OCI-LY7 (cell line): ENCODE measurements at regions not wholly inside any gene's neighbourhood (a gene's known extent, or its start where the extent isn't known, plus 50 kb on each side); places are given as distances from the start of the nearest gene placed in this dataset.

Experiments used
- BruUV-seq: library from RNA; stranded (reverse); fragments of 400-500 nt; replicated peaks from 2 replicates; lab custom pipeline; 2021; lab: Mats Ljungman, UMichigan
- CTCF ChIA-PET: fragments of 300-600 bp; sonication (Branson Sonifier 250); formaldehyde crosslinking; loops from one replicate; lab custom pipeline; 2022; ENCODE audit warnings: antibody characterized with exemption; ENCODE audit not compliant: unreplicated experiment; lab: Charles Lee
- POLR2A ChIA-PET: fragments of 300-600 bp; sonication (Branson Sonifier 250); formaldehyde crosslinking; loops from one replicate; lab custom pipeline; 2022; ENCODE audit warnings: antibody characterized with exemption; lab: Charles Lee
- DNase-seq: peaks from one replicate; pipeline ENCODE4 v3.0.0-alpha.2; 2015; ENCODE audit warnings: low spot score
- H2AFZ ChIP-seq: fragments of 200-600 bp; sonication (generic), shearing (Covaris generic); 2 replicates; pipeline ENCODE4 v1.6.1; 2014; ENCODE audit warnings: mild to moderate bottlenecking, antibody characterized with exemption, low read length, moderate library complexity
- H3K27ac ChIP-seq: fragments of 200-600 bp; sonication (generic); 2 replicates; pipeline ENCODE4 v1.5.1; 2014; ENCODE audit warnings: mixed run types, low read depth, mild to moderate bottlenecking, moderate library complexity, low read length, inconsistent platforms; ENCODE audit not compliant: poor library complexity, severe bottlenecking
- H3K36me3 ChIP-seq: fragments of 200-600 bp; sonication (generic); 2 replicates; pipeline ENCODE4 v1.6.1; 2014; ENCODE audit warnings: mild to moderate bottlenecking, antibody characterized with exemption, low read length, moderate library complexity, mixed read lengths; ENCODE audit not compliant: insufficient read depth
- H3K4me1 ChIP-seq: fragments of 200-600 bp; sonication (generic); 2 replicates; pipeline ENCODE4 v1.5.1; 2014; ENCODE audit warnings: mild to moderate bottlenecking, low read length; ENCODE audit not compliant: insufficient read depth, poor library complexity, severe bottlenecking
- H3K4me2 ChIP-seq: fragments of 200-600 bp; sonication (generic); 2 replicates; pipeline ENCODE4 v1.6.1; 2014; ENCODE audit warnings: mild to moderate bottlenecking, low read length
- H3K4me3 ChIP-seq: fragments of 200-600 bp; sonication (generic); 2 replicates; pipeline ENCODE4 v1.5.1; 2014; ENCODE audit warnings: mild to moderate bottlenecking, low read depth, low read length; ENCODE audit not compliant: poor library complexity, severe bottlenecking
- H3K79me2 ChIP-seq: fragments of 200-600 bp; sonication (generic); 2 replicates; pipeline ENCODE4 v1.6.1; 2016; ENCODE audit warnings: low read depth, mild to moderate bottlenecking, low read length, moderate library complexity, mixed read lengths; ENCODE audit not compliant: insufficient read depth
- H3K9me2 ChIP-seq: fragments of 200-600 bp; sonication (generic); 2 replicates; pipeline ENCODE4 v1.6.1; 2016; ENCODE audit warnings: mild to moderate bottlenecking, low read length, mixed read lengths; ENCODE audit not compliant: insufficient read depth
- H3K9me3 ChIP-seq: fragments of 200-600 bp; sonication (generic); 2 replicates; pipeline ENCODE4 v1.6.1; 2014; ENCODE audit warnings: mild to moderate bottlenecking, mixed run types, low read length, mixed read lengths
- H4K20me1 ChIP-seq: fragments of 200-600 bp; sonication (generic); 2 replicates; pipeline ENCODE4 v1.6.1; 2014; ENCODE audit warnings: mild to moderate bottlenecking, antibody characterized with exemption, low read length, moderate library complexity, mixed read lengths; ENCODE audit not compliant: insufficient read depth
- EZH2phosphoT487 ChIP-seq: fragments of 200-600 bp; sonication (generic); IDR thresholded peaks from 2 replicates; pipeline ENCODE4 v1.6.1; 2018; ENCODE audit warnings: low read depth, borderline replicate concordance, mild to moderate bottlenecking, mixed run types, antibody characterized with exemption, low read length, moderate library complexity, mixed read lengths
- intact Hi-C: fragments of 100-400 bp; cut with micrococcal nuclease; formaldehyde crosslinking; loops from one replicate; pipeline ENCODE4 v1.10.0; 2022; ENCODE audit not compliant: unreplicated experiment
- TF ChIP-seq, protein P1 (sequence below): fragments of 200-600 bp; sonication (generic); conservative IDR thresholded peaks from 2 replicates; pipeline ENCODE4 v1.5.1; 2014; ENCODE audit warnings: mild to moderate bottlenecking, antibody characterized with exemption, low read length, moderate library complexity, mixed read lengths

DNA sequence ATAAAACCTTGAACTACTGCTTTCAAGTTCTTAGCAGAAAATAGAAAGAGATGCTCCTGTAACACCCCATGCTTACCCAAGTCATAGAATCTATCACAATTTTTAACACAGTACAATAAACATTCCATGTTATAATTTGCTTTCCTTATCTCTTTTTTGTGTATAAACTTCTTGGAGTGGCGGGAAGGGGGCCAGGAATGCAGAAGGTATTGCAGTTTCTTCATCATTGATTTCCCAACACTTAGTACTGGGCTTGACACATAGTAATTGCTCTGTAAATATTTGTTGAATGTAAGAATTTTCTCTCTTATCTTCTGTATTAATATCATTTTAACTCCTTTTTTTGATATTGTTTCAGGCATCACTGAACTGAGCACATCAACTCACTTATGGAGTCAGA, 535.8 kb downstream of the KCTD12 start:
- no peaks in the 10 kb centered on the region for H4K20me1 ChIP-seq
- TF ChIP-seq, protein P1, sequence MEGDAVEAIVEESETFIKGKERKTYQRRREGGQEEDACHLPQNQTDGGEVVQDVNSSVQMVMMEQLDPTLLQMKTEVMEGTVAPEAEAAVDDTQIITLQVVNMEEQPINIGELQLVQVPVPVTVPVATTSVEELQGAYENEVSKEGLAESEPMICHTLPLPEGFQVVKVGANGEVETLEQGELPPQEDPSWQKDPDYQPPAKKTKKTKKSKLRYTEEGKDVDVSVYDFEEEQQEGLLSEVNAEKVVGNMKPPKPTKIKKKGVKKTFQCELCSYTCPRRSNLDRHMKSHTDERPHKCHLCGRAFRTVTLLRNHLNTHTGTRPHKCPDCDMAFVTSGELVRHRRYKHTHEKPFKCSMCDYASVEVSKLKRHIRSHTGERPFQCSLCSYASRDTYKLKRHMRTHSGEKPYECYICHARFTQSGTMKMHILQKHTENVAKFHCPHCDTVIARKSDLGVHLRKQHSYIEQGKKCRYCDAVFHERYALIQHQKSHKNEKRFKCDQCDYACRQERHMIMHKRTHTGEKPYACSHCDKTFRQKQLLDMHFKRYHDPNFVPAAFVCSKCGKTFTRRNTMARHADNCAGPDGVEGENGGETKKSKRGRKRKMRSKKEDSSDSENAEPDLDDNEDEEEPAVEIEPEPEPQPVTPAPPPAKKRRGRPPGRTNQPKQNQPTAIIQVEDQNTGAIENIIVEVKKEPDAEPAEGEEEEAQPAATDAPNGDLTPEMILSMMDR = no peak
- TF ChIP-seq EZH2phosphoT487 = no peak
- no peaks in the 10 kb centered on the region for H3K79me2 ChIP-seq
- BruUV-seq = no TSS peak
- no peaks in the 10 kb centered on the region for H3K36me3 ChIP-seq
- no peaks in the 10 kb centered on the region for H3K4me1 ChIP-seq
- H3K27ac ChIP-seq = no peak overlapping the region
- no peaks in the 10 kb centered on the region for H3K9me3 ChIP-seq
- POLR2A ChIA-PET = no interaction called here
- H3K4me2 ChIP-seq = no peak overlapping the region
- no peaks in the 10 kb centered on the region for H3K9me2 ChIP-seq
- intact Hi-C loops = no loop called here
- no peak overlapping the region for H3K4me3 ChIP-seq
- CTCF ChIA-PET = no interaction called here
- no peak for DNase-seq
- H2AFZ ChIP-seq = no peak overlapping the region

DNA sequence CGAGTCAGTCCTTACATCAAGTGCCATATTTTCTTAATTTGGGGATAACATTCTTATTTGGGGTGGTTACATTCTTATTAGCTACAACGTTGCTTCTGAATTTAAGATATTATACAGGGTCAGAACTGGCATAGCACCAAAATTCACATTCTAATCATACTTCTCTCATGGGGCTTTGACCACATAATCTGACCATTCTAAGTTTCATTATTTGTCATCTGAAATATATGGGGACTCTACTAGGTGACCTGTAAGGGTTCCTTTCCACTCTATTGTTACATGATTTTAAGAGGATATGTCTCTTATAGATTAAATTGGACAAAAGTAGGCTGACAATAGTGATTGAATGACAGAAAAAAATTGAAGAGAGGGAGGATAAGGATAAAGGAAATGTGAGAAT, 536.5 kb downstream of the KCTD12 start:
- Histone ChIP-seq H3K9me3 (no peaks in the 10 kb centered on the region), H3K27ac (no peak overlapping the region), H4K20me1 (no peaks in the 10 kb centered on the region), H3K79me2 (no peaks in the 10 kb centered on the region), H3K9me2 (no peaks in the 10 kb centered on the region), H3K36me3 (no peaks in the 10 kb centered on the region), H3K4me3 (no peak overlapping the region), H3K4me1 (no peaks in the 10 kb centered on the region), H3K4me2 (no peak overlapping the region), H2AFZ (no peak overlapping the region)
- ChIA-PET CTCF (no interaction called here), POLR2A (interaction anchor here (0.6 to 1.4 kb wide), 2 partner anchors 10 to 22 kb away, joined by 6 read pairs; no protein-coding TSS in a partner anchor)
- TF ChIP-seq, protein P1 = no peak
- no peak for TF ChIP-seq EZH2phosphoT487
- no TSS peak for BruUV-seq
- intact Hi-C loops = no loop called here
- DNase-seq = no peak

DNA sequence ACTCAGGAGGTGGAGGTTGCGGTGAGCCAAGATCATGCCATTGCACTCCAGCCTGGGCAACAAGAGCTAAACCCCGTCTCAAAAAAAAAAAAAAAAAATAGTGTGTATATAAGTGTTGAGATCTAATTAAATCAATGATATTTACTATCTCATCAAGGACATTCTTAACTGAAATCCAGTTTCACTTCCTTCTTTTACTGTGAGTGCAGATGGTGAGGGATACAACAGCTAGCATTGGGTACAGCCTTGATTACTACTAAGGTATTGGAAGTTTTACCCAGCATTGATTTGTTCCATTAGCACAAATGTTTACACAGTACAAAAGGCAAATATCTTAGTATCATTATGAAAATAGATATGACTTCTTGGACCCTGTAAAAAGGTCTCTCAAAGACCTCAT, 546.6 kb downstream of the KCTD12 start:
- CTCF ChIA-PET = interaction anchor here (0.7 kb wide), 1 partner anchor 27 kb away, joined by 4 read pairs; no protein-coding TSS in a partner anchor
- intact Hi-C loops = no loop called here
- Histone ChIP-seq H3K4me2 (peak overlapping the region; percentile 42), H3K36me3 (no peaks in the 10 kb centered on the region), H2AFZ (peak overlapping the region; percentile 70), H3K4me1 (peaks cover 37% of the 10 kb centered on the region), H4K20me1 (no peaks in the 10 kb centered on the region), H3K27ac (peak overlapping the region; percentile 54), H3K9me3 (peaks cover 10% of the 10 kb centered on the region), H3K9me2 (no peaks in the 10 kb centered on the region), H3K4me3 (peak overlapping the region; percentile 28), H3K79me2 (no peaks in the 10 kb centered on the region)
- no peak for TF ChIP-seq EZH2phosphoT487
- TF ChIP-seq, protein P1 = no peak
- POLR2A ChIA-PET = interaction anchor here (0.6 to 1.8 kb wide), 11 partner anchors 10 to 923 kb away, joined by 3 to 7 read pairs (median 3); no protein-coding TSS in a partner anchor
- peak; percentile 79 for DNase-seq
- no TSS peak for BruUV-seq
